K562 (cell line): ENCODE measurements at regions not wholly inside any gene's neighbourhood (a gene's known extent, or its start where the extent isn't known, plus 50 kb on each side); places are given as distances from the start of the nearest gene placed in this dataset.

ENCODE experiments used
- ATAC-seq: fragments of 200-7000 bp; cut with Tn5 transposase; 3 replicates; pipeline ENCODE4 v1.9.1; 2020; ENCODE audit warnings: moderate library complexity
- BruUV-seq: library from RNA; stranded (reverse); fragments of 400-500 nt; replicated peaks from 2 replicates; lab custom pipeline; 2021; lab: Mats Ljungman, UMichigan
- CTCF ChIA-PET: fragments of 300-600 bp; formaldehyde crosslinking; extraction: SDS; loops from one replicate; lab custom pipeline; 2021; ENCODE audit warnings: low intra/inter-chr PET ratio; lab: Yijun Ruan, JAX
- POLR2A ChIA-PET: fragments of 300-600, 350-650 bp; sonication (Branson Sonifier 250); formaldehyde crosslinking; extraction: SDS; loops from one replicate; lab custom pipeline; 2021; ENCODE audit warnings: antibody characterized with exemption, inconsistent platforms; lab: Yijun Ruan, JAX
- DNase-seq, 4 experiments: peaks; one replicate each; pipeline versions ENCODE4 v3.0.0 to v3.0.0-alpha.2; 2011 to 2018; ENCODE audit warnings: low spot score in 3 of 4, mixed read lengths in 3 of 4; ENCODE audit errors: extremely low read depth in 1 of 4
- FAIRE-seq: peaks from 2 replicates; lab custom pipeline; 2011; peaks lifted over from hg19 to GRCh38; lab: Jason Lieb, UNC
- H2AFZ ChIP-seq: 2 replicates; pipeline ENCODE4 v1.6.0; 2011; ENCODE audit warnings: low read depth, low read length, control low read depth, inconsistent platforms
- H3K27ac ChIP-seq: fragments of 200-600 bp; 3 replicates; pipeline ENCODE4 v1.8.0; 2011; ENCODE audit warnings: low read depth, mild to moderate bottlenecking, control low read depth, inconsistent platforms, low read length, moderate library complexity, mixed read lengths; ENCODE audit errors: extremely low read depth
- H3K27me3 ChIP-seq, 2 experiments: fragments of 300-600 bp in 1 of 2; 2 replicates in 1 of 2; 3 replicates in 1 of 2; pipeline versions ENCODE4 v1.6.0 to v1.8.0; 2011; ENCODE audit warnings: inconsistent platforms in 2 of 2, low read length in 2 of 2, mild to moderate bottlenecking in 1 of 2, mixed read lengths in 1 of 2, moderate library complexity in 1 of 2; ENCODE audit not compliant: control insufficient read depth in 2 of 2, insufficient read depth in 2 of 2
- H3K36me3 ChIP-seq: fragments of 300-600 bp; 3 replicates; pipeline ENCODE4 v1.8.0; 2011; ENCODE audit warnings: mild to moderate bottlenecking, low read length, inconsistent platforms; ENCODE audit not compliant: control insufficient read depth, insufficient read depth
- H3K4me1 ChIP-seq, 2 experiments: fragments of 200-600 bp in 1 of 2; replicated peaks in 1 of 2; 2 replicates in 1 of 2; 3 replicates in 1 of 2; pipeline versions ENCODE4 v1.5.1 to v1.8.0; 2011; ENCODE audit warnings: inconsistent platforms in 2 of 2, low read length in 2 of 2, mild to moderate bottlenecking in 1 of 2, mixed read lengths in 1 of 2, moderate library complexity in 1 of 2; ENCODE audit not compliant: control insufficient read depth in 2 of 2, insufficient read depth in 2 of 2
- H3K4me2 ChIP-seq: 2 replicates; pipeline ENCODE4 v1.6.1; 2011; ENCODE audit warnings: low read length, control low read depth, inconsistent platforms, mixed read lengths; ENCODE audit not compliant: insufficient read depth
- H3K4me3 ChIP-seq: fragments of 200-600 bp; sonication (generic), shearing (Covaris generic); 2 replicates; pipeline ENCODE4 v1.5.1; 2016; ENCODE audit warnings: control low read depth, inconsistent platforms
- H3K79me2 ChIP-seq: fragments of 200-600 bp; 3 replicates; pipeline ENCODE4 v1.8.0; 2011; ENCODE audit warnings: low read length, inconsistent platforms; ENCODE audit not compliant: control insufficient read depth, insufficient read depth
- H3K9ac ChIP-seq, 2 experiments: 2 replicates each; pipeline versions ENCODE4 v1.6.0 to v1.6.1; 2011; ENCODE audit warnings: low read depth in 2 of 2, low read length in 2 of 2, control low read depth in 1 of 2, inconsistent platforms in 1 of 2, mild to moderate bottlenecking in 1 of 2, mixed read lengths in 1 of 2; ENCODE audit not compliant: insufficient read depth in 1 of 2
- H3K9me1 ChIP-seq: one replicate; pipeline ENCODE4 v1.6.0; 2011; ENCODE audit warnings: inconsistent platforms, mild to moderate bottlenecking, low read length, moderate library complexity; ENCODE audit not compliant: control insufficient read depth, insufficient read depth
- H3K9me3 ChIP-seq: replicated peaks from 2 replicates; pipeline ENCODE4 v1.5.1; 2011; ENCODE audit warnings: low read depth, low read length, inconsistent platforms; ENCODE audit not compliant: control insufficient read depth, insufficient read depth
- H4K20me1 ChIP-seq: replicated peaks from 2 replicates; pipeline ENCODE4 v1.6.1; 2011; ENCODE audit warnings: low read length, inconsistent platforms, mixed read lengths; ENCODE audit not compliant: control insufficient read depth, insufficient read depth
- CHD4 ChIP-seq: fragments of 200-600 bp; sonication (generic); IDR thresholded peaks from 3 replicates; pipeline ENCODE4 v1.6.1; 2012; ENCODE audit warnings: low read depth, mild to moderate bottlenecking, mixed read lengths, low read length, inconsistent platforms; ENCODE audit not compliant: insufficient read depth, insufficient replicate concordance, poor library complexity, severe bottlenecking
- E2F3 ChIP-seq: fragments of 250-450 bp; sonication (Bioruptor Pico); IDR thresholded peaks from 2 replicates; pipeline ENCODE4 v1.4.0; 2020; ENCODE audit warnings: mild to moderate bottlenecking
- IRF1 ChIP-seq: sonication (generic); formaldehyde crosslinking; IDR thresholded peaks from 2 replicates; pipeline ENCODE4 v1.8.0; 2022; ENCODE audit warnings: missing genetic modification reagents, mild to moderate bottlenecking, borderline replicate concordance
- JUN ChIP-seq, 2 experiments: sonication (generic) in 1 of 2; formaldehyde crosslinking in 1 of 2; IDR thresholded peaks; 2 replicates each; pipeline versions ENCODE4 v1.6.1 to v1.8.0; 2012 to 2022; ENCODE audit warnings: borderline replicate concordance in 2 of 2, mild to moderate bottlenecking in 2 of 2, improper control_type of control experiment in 1 of 2, low read depth in 1 of 2, low read length in 1 of 2, missing genetic modification reagents in 1 of 2
- KDM4B ChIP-seq, 2 experiments: fragments of 450-650 bp in 1 of 2; sonication (generic) in 1 of 2; IDR thresholded peaks; 2 replicates each; pipeline ENCODE4 v1.6.1; 2016 to 2017; ENCODE audit warnings: borderline replicate concordance in 2 of 2, antibody characterized with exemption in 1 of 2, low read depth in 1 of 2, mild to moderate bottlenecking in 1 of 2
- KLF16 ChIP-seq: IDR thresholded peaks from 2 replicates; pipeline ENCODE4 v1.6.1; 2016; ENCODE audit warnings: antibody characterized with exemption
- MCM7 ChIP-seq, 2 experiments: fragments of 450-650 bp; IDR thresholded peaks; 2 replicates each; pipeline ENCODE4 v1.6.1; 2016 to 2018
- PCBP2 ChIP-seq: fragments of 200-400 bp; formaldehyde crosslinking; IDR thresholded peaks from 2 replicates; pipeline ENCODE4 v1.6.1; 2018; ENCODE audit warnings: low read length, low read depth, mild to moderate bottlenecking, moderate library complexity; ENCODE audit not compliant: poor library complexity, severe bottlenecking
- PRMT5 ChIP-seq: sonication (generic); formaldehyde crosslinking; IDR thresholded peaks from 2 replicates; pipeline ENCODE4 v1.5.0; 2020; ENCODE audit warnings: missing genetic modification reagents
- PTTG1 ChIP-seq: fragments of 450-650 bp; IDR thresholded peaks from 2 replicates; pipeline ENCODE4 v1.6.1; 2016; ENCODE audit warnings: low read depth, mild to moderate bottlenecking, missing genetic modification characterization, missing compliant biosample characterization
- RBM17 ChIP-seq: fragments of 200-400 bp; formaldehyde crosslinking; IDR thresholded peaks from 2 replicates; pipeline ENCODE4 v1.6.1; 2017; ENCODE audit warnings: low read depth, mild to moderate bottlenecking, low read length, borderline replicate concordance
- RFX1 ChIP-seq: fragments of 450-650 bp; IDR thresholded peaks from 2 replicates; pipeline ENCODE4 v1.6.1; 2016; ENCODE audit warnings: mild to moderate bottlenecking, moderate library complexity
- TFE3 ChIP-seq: fragments of 450-650 bp; formaldehyde crosslinking; IDR thresholded peaks from 2 replicates; pipeline ENCODE4 v1.4.0; 2020; ENCODE audit warnings: mild to moderate bottlenecking, mixed read lengths
- TOE1 ChIP-seq, 2 experiments: fragments of 450-650 bp in 1 of 2; sonication (generic) in 1 of 2; formaldehyde crosslinking in 1 of 2; IDR thresholded peaks; 2 replicates each; pipeline versions ENCODE4 v1.7.1 to v1.8.0; 2016 to 2022; ENCODE audit warnings: borderline replicate concordance in 2 of 2, mild to moderate bottlenecking in 2 of 2, antibody characterized with exemption in 1 of 2, inconsistent platforms in 1 of 2, low read depth in 1 of 2, missing genetic modification reagents in 1 of 2, moderate library complexity in 1 of 2
- ZKSCAN3 ChIP-seq: fragments of 250-450 bp; sonication (Bioruptor Pico); IDR thresholded peaks from 2 replicates; pipeline ENCODE4 v1.4.0; 2020
- ZNF41 ChIP-seq: fragments of 250-450 bp; sonication (Bioruptor Pico); conservative IDR thresholded peaks from 2 replicates; pipeline ENCODE4 v1.4.0; 2020; ENCODE audit warnings: mild to moderate bottlenecking
- ZNF584 ChIP-seq: fragments of 200-800 bp; sonication (Bioruptor generic); IDR thresholded peaks from 2 replicates; pipeline ENCODE4 v1.6.1; 2016; ENCODE audit warnings: low read depth, mild to moderate bottlenecking, missing genetic modification characterization, missing compliant biosample characterization
- WGBS: fragments of 100-300 bp; shearing (Covaris generic); methylation state at CpG from one replicate; pipeline ENCODE4 v1.1.6; 2016; ENCODE audit warnings: low coverage, mixed read lengths; ENCODE audit not compliant: insufficient coverage; ENCODE audit errors: missing lambda C conversion rate; 5-methylcytosine and 5-hydroxymethylcytosine counted together
- in situ Hi-C: fragments of 300-500 bp; cut with MboI; formaldehyde crosslinking; loops from 4 replicates; pipeline ENCODE4 v1.15.0; 2018; ENCODE audit warnings: inconsistent platforms, mixed read lengths
- intact Hi-C: fragments of 100-400 bp; cut with micrococcal nuclease; formaldehyde crosslinking; loops from 2 replicates; pipeline ENCODE4 v1.14.2; 2022
- TF ChIP-seq, protein P1 (sequence below): sonication (generic); IDR thresholded peaks from 2 replicates; pipeline ENCODE4 v1.6.1; 2016
- TF ChIP-seq, protein P2 (sequence below), 2 experiments: fragments of 450-650 bp; IDR thresholded peaks; 2 replicates each; pipeline ENCODE4 v1.6.1; 2016

GRCh38 chr16:51261919-51262318 is 110.8 kb upstream of the SALL1 start:
- no peaks in the 10 kb centered on the region for H3K9me1 ChIP-seq
- 13% methylated on average over 1 of the region's 1 CpG for WGBS
- ChIA-PET POLR2A (no interaction called here), CTCF (no interaction called here)
- H3K36me3 ChIP-seq: no peaks in the 10 kb centered on the region
- no peak for ATAC-seq
- no peak for DNase-seq
- in situ Hi-C loops (no loop called here), intact Hi-C loops (no loop called here)
- H3K27ac ChIP-seq: no peak overlapping the region
- H3K4me3 ChIP-seq: no peak overlapping the region
- no TSS peak for BruUV-seq
- H3K4me2 ChIP-seq: no peak overlapping the region
- H3K4me1 ChIP-seq: no peaks in the 10 kb centered on the region
- H3K79me2 ChIP-seq: no peaks in the 10 kb centered on the region
- no peak for FAIRE-seq
- no peak overlapping the region for H3K9ac ChIP-seq
- H2AFZ ChIP-seq: no peak overlapping the region
- no peaks in the 10 kb centered on the region for H3K27me3 ChIP-seq
- H3K9me3 ChIP-seq: no peaks in the 10 kb centered on the region
- no peaks in the 10 kb centered on the region for H4K20me1 ChIP-seq
- TF ChIP-seq ZNF584 (CRISPR knock-in tag) (no peak), TOE1 (IDR thresholded peaks at IDR 0.05; ENCODE audit: borderline replicate concordance) (no peak), TOE1 (CRISPR knock-in tag; IDR thresholded peaks at IDR 0.05; ENCODE audit: borderline replicate concordance, low read depth) (no peak), KDM4B (IDR thresholded peaks at IDR 0.05; ENCODE audit: borderline replicate concordance in 2 of 2, low read depth in 1 of 2) (no peak), TFE3 (CRISPR knock-in tag) (no peak), RFX1 (no peak), CHD4 (no peak), IRF1 (CRISPR knock-in tag) (no peak), ZNF41 (CRISPR knock-in tag) (no peak), ZKSCAN3 (CRISPR knock-in tag) (no peak), E2F3 (CRISPR knock-in tag) (no peak), KLF16 (no peak), PRMT5 (CRISPR knock-in tag) (no peak), PCBP2 (no peak), RBM17 (no peak), MCM7 (IDR thresholded peaks at IDR 0.05) (no peak), JUN (IDR thresholded peaks at IDR 0.05; ENCODE audit: borderline replicate concordance, low read depth, low read length) (no peak), JUN (CRISPR knock-in tag; IDR thresholded peaks at IDR 0.05; ENCODE audit: borderline replicate concordance) (no peak), PTTG1 (tag) (no peak)
- TF ChIP-seq, protein P1, sequence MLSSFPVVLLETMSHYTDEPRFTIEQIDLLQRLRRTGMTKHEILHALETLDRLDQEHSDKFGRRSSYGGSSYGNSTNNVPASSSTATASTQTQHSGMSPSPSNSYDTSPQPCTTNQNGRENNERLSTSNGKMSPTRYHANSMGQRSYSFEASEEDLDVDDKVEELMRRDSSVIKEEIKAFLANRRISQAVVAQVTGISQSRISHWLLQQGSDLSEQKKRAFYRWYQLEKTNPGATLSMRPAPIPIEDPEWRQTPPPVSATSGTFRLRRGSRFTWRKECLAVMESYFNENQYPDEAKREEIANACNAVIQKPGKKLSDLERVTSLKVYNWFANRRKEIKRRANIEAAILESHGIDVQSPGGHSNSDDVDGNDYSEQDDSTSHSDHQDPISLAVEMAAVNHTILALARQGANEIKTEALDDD: no peak
- TF ChIP-seq, protein P2, sequence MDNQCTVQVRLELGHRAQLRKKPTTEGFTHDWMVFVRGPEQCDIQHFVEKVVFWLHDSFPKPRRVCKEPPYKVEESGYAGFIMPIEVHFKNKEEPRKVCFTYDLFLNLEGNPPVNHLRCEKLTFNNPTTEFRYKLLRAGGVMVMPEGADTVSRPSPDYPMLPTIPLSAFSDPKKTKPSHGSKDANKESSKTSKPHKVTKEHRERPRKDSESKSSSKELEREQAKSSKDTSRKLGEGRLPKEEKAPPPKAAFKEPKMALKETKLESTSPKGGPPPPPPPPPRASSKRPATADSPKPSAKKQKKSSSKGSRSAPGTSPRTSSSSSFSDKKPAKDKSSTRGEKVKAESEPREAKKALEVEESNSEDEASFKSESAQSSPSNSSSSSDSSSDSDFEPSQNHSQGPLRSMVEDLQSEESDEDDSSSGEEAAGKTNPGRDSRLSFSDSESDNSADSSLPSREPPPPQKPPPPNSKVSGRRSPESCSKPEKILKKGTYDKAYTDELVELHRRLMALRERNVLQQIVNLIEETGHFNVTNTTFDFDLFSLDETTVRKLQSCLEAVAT (IDR thresholded peaks at IDR 0.05): no peak
